ENCODE measurements at regions not wholly inside any gene's neighbourhood (a gene's known extent, or its start where the extent isn't known, plus 50 kb on each side); places are given as distances from the start of the nearest gene placed in this dataset.

GRCh38 chr15:46853600-46853999, 863.7 kb upstream of the SEMA6D start:
- TF ChIP-seq CTCF (IDR thresholded peaks at IDR 0.05) (no peak), POLR2A (IDR thresholded peaks at IDR 0.05) (no peak)

All from esophagus squamous epithelium (tissue), 4 donors.